G401.6 (cell line): ENCODE measurements at regions not wholly inside any gene's neighbourhood (a gene's known extent, or its start where the extent isn't known, plus 50 kb on each side); places are given as distances from the start of the nearest gene placed in this dataset.
"Not testable (repeated sequence)": the region's sequence is repeated elsewhere in the genome, so short reads cannot be mapped to it uniquely, and the experiment has no call there.

ENCODE experiments used
- FAIRE-seq: peaks from 2 replicates; lab custom pipeline; 2012; peaks lifted over from hg19 to GRCh38; lab: Jason Lieb, UNC

- no peak for FAIRE-seq
Measured at GRCh38 chr2:43070676-43071502, 155.5 kb downstream of the ZFP36L2 start.

- FAIRE-seq: no peak
Measured at GRCh38 chr2:43070030-43070429, 156.4 kb downstream of the ZFP36L2 start.

- FAIRE-seq: no peak
Measured at GRCh38 chr2:43068631-43069517, 157.5 kb downstream of the ZFP36L2 start.

- FAIRE-seq: no peak
Measured at GRCh38 chr2:43068041-43068533, 158.3 kb downstream of the ZFP36L2 start.

GRCh38 chr2:43067254-43068040 lies 159.0 kb downstream of the ZFP36L2 start:
- FAIRE-seq: no peak

- FAIRE-seq: not testable (repeated sequence)
Measured at GRCh38 chr2:43066541-43067253, 159.7 kb downstream of the ZFP36L2 start.

- no peak for FAIRE-seq
Measured at GRCh38 chr2:43065871-43066270, 160.5 kb downstream of the ZFP36L2 start.

GRCh38 chr2:43065036-43065435 lies 161.4 kb downstream of the ZFP36L2 start:
- no peak for FAIRE-seq

- FAIRE-seq: not testable (repeated sequence)
Measured at GRCh38 chr2:43063096-43063495, 163.3 kb downstream of the ZFP36L2 start.

- no peak for FAIRE-seq
Measured at GRCh38 chr2:43062058-43062457, 164.3 kb downstream of the ZFP36L2 start.

GRCh38 chr2:43060390-43061016 lies 165.9 kb downstream of the ZFP36L2 start:
- no peak for FAIRE-seq

GRCh38 chr2:43059183-43059897 lies 167.1 kb downstream of the ZFP36L2 start:
- FAIRE-seq: no peak

GRCh38 chr2:43058726-43059110 lies 167.7 kb downstream of the ZFP36L2 start:
- no peak for FAIRE-seq

GRCh38 chr2:43057742-43058725 lies 168.4 kb downstream of the ZFP36L2 start:
- no peak for FAIRE-seq

GRCh38 chr2:43057026-43057741 lies 169.2 kb downstream of the ZFP36L2 start:
- no peak for FAIRE-seq

- no peak for FAIRE-seq
Measured at GRCh38 chr2:43055985-43056384, 170.4 kb downstream of the ZFP36L2 start.

- no peak for FAIRE-seq
Measured at GRCh38 chr2:43055086-43055912, 171.1 kb downstream of the ZFP36L2 start.

GRCh38 chr2:43054367-43054766 lies 172.0 kb downstream of the ZFP36L2 start:
- FAIRE-seq: no peak
